ENCODE measurements at regions not wholly inside any gene's neighbourhood (a gene's known extent, or its start where the extent isn't known, plus 50 kb on each side); places are given as distances from the start of the nearest gene placed in this dataset.

DNA sequence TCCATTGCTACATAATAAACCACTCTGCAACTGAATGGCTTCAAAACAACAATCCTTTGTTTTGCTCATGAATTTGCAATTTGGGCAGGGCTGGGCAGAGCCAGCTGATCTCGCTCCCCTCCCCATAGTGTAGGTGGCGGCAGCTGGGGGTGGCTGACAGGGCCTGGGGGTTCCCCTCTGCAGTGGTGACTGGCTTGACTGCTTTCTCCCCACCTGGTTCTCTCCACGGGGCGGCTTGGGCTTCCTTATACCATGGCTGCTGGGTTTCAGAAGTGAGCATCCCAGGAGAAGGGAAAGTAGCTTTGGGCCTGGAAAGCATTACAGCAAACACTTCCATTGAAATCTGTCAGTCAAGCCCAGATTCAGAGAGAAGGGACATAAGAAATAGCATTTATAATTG is 129.7 kb upstream of the ZBTB40 start:
- H3K9me3 Mint-ChIP-seq (ENCODE audit: low read depth, unreplicated experiment) = no peaks in the 10 kb centered on the region
- H3K4me3 Mint-ChIP-seq (ENCODE audit: low read depth, unreplicated experiment) = no peak overlapping the region
- no peaks in the 10 kb centered on the region for H3K36me3 Mint-ChIP-seq (ENCODE audit: insufficient read depth, unreplicated experiment)
- H3K27me3 Mint-ChIP-seq (ENCODE audit: unreplicated experiment) = peaks cover 46% of the 10 kb centered on the region
- H3K27ac Mint-ChIP-seq (ENCODE audit: unreplicated experiment) = no peak overlapping the region
- BruUV-seq (replicated peaks) = no TSS peak
- TF ChIP-seq, protein P1, sequence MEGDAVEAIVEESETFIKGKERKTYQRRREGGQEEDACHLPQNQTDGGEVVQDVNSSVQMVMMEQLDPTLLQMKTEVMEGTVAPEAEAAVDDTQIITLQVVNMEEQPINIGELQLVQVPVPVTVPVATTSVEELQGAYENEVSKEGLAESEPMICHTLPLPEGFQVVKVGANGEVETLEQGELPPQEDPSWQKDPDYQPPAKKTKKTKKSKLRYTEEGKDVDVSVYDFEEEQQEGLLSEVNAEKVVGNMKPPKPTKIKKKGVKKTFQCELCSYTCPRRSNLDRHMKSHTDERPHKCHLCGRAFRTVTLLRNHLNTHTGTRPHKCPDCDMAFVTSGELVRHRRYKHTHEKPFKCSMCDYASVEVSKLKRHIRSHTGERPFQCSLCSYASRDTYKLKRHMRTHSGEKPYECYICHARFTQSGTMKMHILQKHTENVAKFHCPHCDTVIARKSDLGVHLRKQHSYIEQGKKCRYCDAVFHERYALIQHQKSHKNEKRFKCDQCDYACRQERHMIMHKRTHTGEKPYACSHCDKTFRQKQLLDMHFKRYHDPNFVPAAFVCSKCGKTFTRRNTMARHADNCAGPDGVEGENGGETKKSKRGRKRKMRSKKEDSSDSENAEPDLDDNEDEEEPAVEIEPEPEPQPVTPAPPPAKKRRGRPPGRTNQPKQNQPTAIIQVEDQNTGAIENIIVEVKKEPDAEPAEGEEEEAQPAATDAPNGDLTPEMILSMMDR (IDR thresholded peaks at IDR 0.05; ENCODE audit: unreplicated experiment) = no peak
- H3K4me1 Mint-ChIP-seq (ENCODE audit: low read depth, unreplicated experiment) = no peaks in the 10 kb centered on the region
- intact Hi-C loops (cut with micrococcal nuclease; ENCODE audit: unreplicated experiment) = no loop called here
- CTCF ChIA-PET = no interaction called here
- no peak for DNase-seq

DNA sequence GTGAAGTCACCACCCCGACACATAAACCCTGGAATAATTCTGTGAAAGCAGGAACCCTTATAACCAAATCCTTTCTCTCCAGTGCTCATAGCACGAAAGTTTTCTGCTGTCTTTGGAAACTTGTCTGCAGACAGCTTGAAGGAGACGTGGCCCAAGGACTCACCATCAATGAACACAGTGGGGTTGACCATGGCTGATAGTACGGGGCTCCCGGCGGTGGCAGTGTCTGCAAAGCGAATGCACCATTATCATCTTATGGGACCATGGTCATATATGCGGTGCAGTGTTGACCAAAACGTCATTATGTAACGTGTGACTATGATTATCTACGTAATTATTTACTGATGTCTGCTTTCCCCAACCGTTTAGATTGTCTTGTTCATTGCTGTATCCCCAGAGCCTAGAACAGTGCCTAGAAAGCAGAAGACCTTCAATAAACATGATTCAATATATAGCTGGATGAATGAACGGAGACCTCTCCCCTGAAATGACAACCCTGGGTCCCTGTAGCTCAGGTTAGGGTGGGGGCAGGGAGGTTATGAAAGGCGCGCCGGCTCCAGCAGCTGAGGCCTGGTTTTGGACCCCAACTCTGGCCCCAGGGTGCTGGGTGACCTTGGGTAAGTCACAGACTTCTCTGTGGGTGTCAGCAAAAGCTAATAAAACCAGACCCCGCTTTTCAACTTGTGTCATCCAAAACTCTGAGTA is 128.4 kb upstream of the ZBTB40 start:
- CTCF ChIA-PET = no interaction called here
- peaks cover 41% of the 10 kb centered on the region for H3K27me3 Mint-ChIP-seq (ENCODE audit: unreplicated experiment)
- BruUV-seq (replicated peaks) = no TSS peak
- H3K36me3 Mint-ChIP-seq (ENCODE audit: insufficient read depth, unreplicated experiment) = no peaks in the 10 kb centered on the region
- no peaks in the 10 kb centered on the region for H3K9me3 Mint-ChIP-seq (ENCODE audit: low read depth, unreplicated experiment)
- DNase-seq = no peak
- intact Hi-C loops (cut with micrococcal nuclease; ENCODE audit: unreplicated experiment) = no loop called here
- no peak overlapping the region for H3K4me3 Mint-ChIP-seq (ENCODE audit: low read depth, unreplicated experiment)
- no peak overlapping the region for H3K27ac Mint-ChIP-seq (ENCODE audit: unreplicated experiment)
- no peaks in the 10 kb centered on the region for H3K4me1 Mint-ChIP-seq (ENCODE audit: low read depth, unreplicated experiment)
- TF ChIP-seq, protein P1 (IDR thresholded peaks at IDR 0.05; ENCODE audit: unreplicated experiment) = no peak

DNA sequence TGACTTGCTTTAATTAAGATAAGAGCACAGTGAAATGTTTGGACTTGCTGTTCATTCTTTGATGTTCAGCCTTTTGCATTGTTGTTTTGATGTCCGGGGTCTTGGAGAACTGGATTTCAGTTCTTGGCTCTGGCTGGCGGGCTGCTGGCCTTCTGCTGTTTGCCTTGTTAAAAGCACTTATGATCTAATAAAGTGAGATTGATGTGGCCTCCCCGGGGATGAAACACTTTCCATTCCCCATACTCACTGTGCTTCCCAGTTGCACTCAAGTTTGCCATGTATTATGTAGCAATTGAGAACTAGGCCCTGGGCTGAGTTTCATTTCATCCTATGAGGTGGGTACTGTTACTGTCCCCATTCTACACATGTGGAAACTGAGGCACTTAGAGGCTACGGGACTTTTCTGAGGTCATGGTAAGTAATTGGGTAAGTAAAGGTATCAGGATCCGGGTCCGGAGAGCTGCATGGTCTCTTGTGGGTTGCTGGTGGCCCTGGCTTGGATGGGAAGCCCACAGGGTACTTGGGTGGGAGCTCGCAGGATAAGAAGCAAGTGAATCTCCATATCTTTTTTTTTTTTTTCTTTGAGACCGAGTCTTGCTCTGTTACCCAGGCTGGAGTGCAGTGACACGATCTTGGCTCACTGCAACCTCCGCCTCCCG is 127.7 kb upstream of the ZBTB40 start:
- TF ChIP-seq, protein P1 (IDR thresholded peaks at IDR 0.05; ENCODE audit: unreplicated experiment) = no peak
- CTCF ChIA-PET = no interaction called here
- no TSS peak for BruUV-seq (replicated peaks)
- H3K27ac Mint-ChIP-seq (ENCODE audit: unreplicated experiment) = no peak overlapping the region
- H3K9me3 Mint-ChIP-seq (ENCODE audit: low read depth, unreplicated experiment) = no peaks in the 10 kb centered on the region
- no peaks in the 10 kb centered on the region for H3K36me3 Mint-ChIP-seq (ENCODE audit: insufficient read depth, unreplicated experiment)
- no peak overlapping the region for H3K4me3 Mint-ChIP-seq (ENCODE audit: low read depth, unreplicated experiment)
- intact Hi-C loops (cut with micrococcal nuclease; ENCODE audit: unreplicated experiment) = no loop called here
- peaks cover 36% of the 10 kb centered on the region for H3K27me3 Mint-ChIP-seq (ENCODE audit: unreplicated experiment)
- no peak for DNase-seq
- no peaks in the 10 kb centered on the region for H3K4me1 Mint-ChIP-seq (ENCODE audit: low read depth, unreplicated experiment)

DNA sequence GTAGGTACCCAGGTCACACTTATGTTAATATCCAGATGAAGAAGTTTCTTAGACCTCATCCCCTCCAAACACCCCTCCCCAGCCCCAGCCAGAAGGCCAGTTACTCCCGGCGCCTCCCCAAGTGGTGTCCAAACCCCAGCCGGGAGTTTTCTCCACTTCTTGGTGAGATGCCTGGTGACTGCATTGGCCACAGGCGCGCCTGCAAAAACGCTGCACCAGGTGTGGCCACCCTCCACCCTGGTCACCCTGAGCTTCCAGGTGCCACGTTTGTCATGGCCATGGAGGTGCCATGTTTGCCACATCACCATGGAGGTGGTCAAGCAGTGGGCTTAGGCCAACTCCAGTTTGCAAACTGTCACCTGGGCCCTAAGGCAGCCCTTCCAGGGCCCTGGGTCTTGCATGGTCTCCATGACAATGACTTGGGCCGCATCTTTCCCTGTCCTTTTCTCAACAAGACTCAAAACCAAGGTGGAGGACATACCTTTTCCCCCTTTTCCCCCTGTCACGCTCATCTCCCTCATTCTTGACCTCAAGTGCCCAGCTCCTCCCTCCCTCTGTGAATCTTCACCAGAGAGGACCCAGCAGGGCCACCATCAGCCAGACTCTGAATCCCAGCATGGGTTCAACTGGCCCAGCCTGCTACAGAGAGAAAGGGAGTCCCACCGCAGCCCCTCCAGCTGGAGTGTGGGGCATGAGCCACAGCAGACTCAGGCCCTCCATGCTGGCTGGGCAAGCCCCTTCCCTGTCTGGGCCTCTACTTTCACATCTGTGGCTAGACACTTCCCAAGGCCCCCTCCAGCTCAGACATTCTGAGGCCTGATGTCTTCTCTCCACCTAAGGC is 125.9 kb upstream of the ZBTB40 start:
- no TSS peak for BruUV-seq (replicated peaks)
- H3K27ac Mint-ChIP-seq (ENCODE audit: unreplicated experiment) = no peak overlapping the region
- no peak overlapping the region for H3K4me3 Mint-ChIP-seq (ENCODE audit: low read depth, unreplicated experiment)
- TF ChIP-seq, protein P1 (IDR thresholded peaks at IDR 0.05; ENCODE audit: unreplicated experiment) = no peak
- CTCF ChIA-PET = no interaction called here
- no peaks in the 10 kb centered on the region for H3K4me1 Mint-ChIP-seq (ENCODE audit: low read depth, unreplicated experiment)
- intact Hi-C loops (cut with micrococcal nuclease; ENCODE audit: unreplicated experiment) = no loop called here
- H3K9me3 Mint-ChIP-seq (ENCODE audit: low read depth, unreplicated experiment) = no peaks in the 10 kb centered on the region
- no peak for DNase-seq
- no peaks in the 10 kb centered on the region for H3K36me3 Mint-ChIP-seq (ENCODE audit: insufficient read depth, unreplicated experiment)
- H3K27me3 Mint-ChIP-seq (ENCODE audit: unreplicated experiment) = peaks cover 18% of the 10 kb centered on the region
